8988T (cell line): ENCODE measurements at regions not wholly inside any gene's neighbourhood (a gene's known extent, or its start where the extent isn't known, plus 50 kb on each side); places are given as distances from the start of the nearest gene placed in this dataset.
"Not testable (repeated sequence)": the region's sequence is repeated elsewhere in the genome, so short reads cannot be mapped to it uniquely, and the experiment has no call there.

Experiments
- DNase-seq: peaks from one replicate; pipeline ENCODE4 v3.0.0; 2011

DNA sequence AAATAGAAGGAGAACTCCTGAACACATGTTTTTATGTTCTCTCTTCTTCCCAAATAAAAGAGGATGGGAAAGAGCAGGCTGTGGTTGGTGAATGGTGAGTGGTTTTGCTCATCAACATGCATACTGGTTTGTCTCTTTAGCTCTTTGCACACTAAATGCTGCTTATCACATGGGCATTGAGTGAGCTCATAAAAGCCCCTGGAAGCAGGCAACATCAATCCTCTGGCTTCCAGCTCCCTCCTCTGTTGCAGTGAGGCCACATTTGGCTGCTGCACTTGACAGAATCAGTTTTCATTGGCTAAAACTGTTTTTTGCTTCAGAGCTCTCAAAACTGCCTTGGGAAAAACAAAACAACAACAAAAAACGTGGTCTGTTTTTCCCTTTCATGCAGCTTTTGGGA, 1308.2 kb upstream of the NRXN1 start:
- DNase-seq: no peak

DNA sequence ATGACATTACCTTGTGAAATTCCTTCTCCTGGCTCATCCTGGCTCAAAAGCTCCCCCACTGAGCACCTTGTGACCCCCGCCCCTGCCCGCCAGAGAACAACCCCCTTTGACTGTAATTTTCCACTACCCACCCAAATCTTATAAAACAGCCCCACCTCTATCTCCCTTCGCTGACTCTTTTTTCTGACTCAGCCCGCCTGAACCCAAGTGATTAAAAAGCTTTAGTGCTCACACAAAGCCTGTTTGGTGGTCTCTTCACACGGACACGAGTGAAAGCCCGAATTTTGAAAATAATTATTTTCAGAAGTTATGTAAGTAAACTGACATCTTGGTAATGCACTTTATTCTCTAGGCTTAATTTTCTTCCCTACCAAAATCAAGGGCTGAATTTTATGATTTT, 1305.9 kb upstream of the NRXN1 start:
- not testable (repeated sequence) for DNase-seq

DNA sequence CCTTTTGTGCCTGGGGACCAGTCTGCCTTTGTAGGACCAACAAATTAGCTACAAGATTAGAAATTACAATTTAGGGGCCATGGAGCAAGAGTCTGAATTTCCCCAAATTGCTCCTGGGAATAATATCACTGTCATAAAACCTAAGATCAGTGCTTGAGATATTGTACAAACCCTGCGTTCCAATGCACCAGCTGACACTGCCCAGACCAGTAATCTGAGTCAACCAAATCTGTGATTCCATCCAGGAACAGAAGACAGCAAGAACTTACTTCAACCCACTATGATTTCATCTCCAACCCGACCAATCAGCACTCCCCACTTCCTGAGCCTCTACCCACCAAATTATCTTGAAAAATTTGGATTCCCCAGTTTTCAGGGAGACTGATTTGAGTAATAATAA, 1305.0 kb upstream of the NRXN1 start:
- DNase-seq: no peak

DNA sequence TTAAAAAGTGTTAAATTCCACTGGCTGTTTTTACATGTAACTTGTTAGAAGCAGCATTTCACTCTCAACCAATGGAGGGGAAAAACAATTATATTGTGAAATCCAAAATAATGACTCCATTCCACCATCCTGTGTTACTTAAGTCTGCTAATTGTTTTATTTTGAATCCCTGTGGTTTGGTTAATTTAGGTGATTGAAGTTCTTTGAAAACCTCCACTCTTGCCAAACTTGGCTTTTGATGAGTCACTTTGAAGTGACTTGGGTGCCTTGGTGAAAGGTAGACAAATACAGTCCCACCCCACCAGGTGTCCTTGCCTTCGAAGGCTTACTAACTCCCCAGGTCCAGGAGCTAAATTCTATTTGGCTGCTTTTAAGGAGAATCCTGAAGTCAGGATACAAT, 1303.8 kb upstream of the NRXN1 start:
- no peak for DNase-seq

DNA sequence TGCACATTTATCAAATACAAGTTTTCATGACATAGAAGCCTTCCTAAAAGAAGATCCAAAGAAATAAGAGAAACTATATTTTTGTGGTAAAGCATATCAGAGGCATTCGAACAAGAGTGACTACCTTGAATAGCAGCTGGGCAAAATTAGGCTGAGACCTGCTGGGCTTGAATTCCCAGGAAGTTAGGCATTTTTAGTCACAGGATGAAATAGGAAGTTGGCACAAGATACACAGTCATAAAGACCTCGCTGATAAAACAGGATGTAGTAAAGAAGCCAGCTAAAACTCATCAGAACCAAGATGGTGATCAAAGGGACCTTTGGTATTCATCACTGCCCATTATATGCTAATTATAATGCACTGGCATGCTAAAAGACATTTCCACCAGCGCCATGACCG, 1302.3 kb upstream of the NRXN1 start:
- no peak for DNase-seq

DNA sequence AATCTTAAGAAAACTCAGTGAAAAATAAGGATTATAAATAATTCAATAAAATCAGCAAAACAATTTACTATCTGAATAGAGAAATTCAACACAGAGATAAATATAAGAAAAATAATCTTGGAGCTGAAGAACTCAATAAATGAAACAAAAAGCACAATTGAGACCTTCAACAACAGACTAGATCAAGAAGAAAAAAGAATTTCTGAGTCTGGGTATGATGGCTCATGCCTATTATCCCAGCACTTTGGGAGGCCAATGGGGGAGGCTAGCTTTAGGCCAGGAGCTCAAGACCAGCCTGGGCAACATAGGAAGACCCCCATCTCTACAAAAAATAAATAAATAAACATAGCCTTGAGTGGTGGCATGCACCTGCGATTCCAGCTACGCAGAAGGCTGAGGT, 1295.7 kb upstream of the NRXN1 start:
- no peak for DNase-seq

DNA sequence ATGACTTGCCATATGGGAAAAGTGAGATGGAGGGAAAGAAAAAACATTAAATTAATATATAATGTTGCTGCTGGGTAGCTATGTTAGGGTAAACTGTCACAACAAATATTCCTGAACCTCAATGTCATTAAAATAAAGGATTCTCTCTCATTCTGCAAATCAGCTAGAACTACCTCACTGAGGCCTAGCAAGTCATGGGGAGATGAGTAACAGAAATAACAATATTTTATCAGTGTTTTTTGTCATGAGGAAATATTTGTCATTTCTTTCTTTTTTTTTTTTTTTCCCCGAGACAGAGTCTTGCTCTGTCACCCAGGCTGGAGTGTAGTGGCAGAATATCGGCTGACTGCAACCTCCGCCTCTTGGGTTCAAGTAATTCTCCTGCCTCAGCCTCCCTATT, 1282.3 kb upstream of the NRXN1 start:
- DNase-seq: no peak

DNA sequence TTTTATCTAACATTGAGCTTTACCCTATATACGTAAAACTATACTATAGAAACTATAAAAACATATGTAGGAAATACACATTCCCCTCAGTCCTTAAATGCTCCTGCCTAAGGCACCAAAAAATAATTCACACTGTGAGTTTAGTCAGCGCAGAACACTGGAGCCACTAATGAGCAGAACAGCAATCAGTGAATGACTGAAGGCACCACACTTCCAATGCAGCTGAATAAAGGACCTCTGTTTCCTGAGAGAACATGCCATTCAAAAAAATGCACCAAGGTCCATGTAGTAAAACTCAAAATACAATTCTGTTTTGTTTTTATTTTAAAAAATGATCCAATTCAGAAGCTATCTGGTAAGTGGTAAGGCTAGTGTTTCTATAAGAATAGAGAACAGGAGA, 1280.6 kb upstream of the NRXN1 start:
- DNase-seq: no peak

DNA sequence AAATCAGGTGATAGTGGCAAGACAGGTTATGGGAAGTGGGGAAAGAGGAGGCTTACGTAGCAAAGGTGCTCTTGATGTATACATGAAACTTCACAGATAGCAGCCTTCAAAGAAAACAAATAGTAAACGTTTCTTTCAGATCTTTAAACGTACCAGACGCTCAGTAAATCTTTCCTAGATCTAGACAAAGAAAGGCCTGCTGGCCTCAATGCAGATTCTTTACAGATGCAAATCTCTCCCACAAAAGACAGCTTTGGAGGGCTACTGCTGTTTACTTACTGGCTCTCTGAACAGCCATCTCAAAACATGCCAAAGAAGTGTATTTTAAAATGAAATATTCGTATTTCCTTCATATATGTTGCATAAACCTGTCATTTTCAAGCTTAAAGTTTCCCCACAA, 1279.9 kb upstream of the NRXN1 start:
- DNase-seq: no peak

DNA sequence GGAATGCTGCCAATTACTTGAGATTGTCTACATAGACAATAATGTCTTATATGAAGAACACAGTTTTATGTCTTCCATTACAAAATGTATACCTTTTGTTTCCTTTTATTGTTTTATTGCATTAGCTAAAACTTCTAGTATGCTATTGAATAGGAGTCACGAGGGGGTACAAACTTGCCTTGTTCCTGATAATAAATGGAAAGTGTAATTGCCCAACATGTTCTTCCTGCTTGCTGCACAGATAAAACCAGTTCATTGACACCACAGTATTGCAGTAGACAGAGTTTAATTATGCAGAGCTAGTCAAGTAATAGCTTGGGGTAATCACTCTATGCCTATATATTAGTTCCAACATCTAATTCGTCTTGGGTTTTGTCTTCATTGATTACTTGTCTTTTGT, 1276.2 kb upstream of the NRXN1 start:
- DNase-seq: no peak

DNA sequence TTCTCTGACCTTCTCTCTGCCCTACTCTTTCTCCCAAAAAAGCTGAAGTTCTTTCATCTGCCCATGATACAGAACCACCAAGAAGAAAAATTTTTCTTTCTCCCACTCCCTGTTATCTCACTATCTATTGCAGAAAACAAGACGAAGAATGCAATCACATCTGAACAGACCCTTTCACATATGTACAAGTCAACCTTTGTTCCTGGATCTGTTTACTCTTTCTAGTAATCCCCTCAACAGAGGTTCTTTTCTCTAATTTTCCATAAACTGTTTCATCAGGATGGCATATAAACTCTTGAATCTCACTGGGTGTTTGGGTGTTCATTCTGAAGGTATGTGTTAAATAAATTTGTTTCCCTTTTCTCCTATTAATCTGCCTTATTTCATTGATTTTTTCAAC, 1262.7 kb upstream of the NRXN1 start:
- DNase-seq: no peak

DNA sequence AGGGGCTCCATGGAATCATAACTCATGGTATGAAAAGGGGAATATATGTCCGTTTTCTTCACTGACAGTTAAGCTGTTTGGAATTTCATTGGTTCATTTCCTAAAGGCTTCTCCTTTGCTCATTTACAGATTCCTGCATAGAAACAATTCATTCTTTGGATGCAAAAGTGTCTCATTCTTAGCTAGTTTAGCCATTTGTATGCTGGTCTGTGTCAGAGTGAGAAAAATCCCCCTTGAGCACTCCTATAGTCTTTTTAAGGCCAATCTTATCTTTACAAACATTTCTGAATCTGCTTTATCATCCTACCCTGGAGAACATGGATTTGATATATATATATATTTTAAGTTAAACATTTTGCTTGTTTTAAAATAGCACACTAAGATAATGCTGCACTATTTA, 1260.9 kb upstream of the NRXN1 start:
- no peak for DNase-seq

DNA sequence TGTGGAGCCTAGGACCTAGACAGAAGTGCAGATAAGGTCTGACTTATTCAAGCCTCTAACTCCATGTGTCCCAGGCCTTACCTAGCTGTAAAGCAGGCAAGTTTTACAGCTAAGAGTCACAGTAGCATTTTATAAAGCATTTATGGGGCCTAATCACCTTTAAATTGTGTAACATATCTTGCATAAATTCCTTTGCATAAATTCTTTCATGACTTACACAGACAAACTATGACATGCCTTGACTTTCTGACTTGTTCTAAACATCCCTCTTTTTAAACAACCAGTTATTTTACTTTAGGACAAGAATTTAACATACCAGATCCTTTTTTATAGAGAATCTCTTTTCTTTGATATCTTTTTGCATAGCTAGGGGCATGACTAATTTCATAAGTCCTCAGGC, 1257.8 kb upstream of the NRXN1 start:
- DNase-seq: no peak

DNA sequence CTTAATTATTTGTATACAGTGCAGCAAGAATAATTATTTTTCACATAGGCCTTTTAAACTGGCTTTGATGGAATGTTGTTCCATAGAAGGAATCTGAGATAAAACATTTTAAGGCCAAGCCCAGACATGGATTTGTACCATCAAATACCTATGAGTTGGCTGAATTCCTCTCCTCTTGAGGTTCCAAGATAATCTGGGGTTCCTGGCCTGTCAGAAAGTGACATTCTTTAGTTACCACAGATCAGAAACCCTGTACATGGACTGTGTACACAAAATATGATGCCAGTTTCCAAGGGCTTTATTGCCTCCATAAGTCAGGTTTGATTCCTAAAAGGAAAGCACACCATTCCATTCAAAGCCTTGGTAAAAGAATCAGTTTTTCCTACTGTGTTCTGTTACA, 1256.7 kb upstream of the NRXN1 start:
- no peak for DNase-seq

DNA sequence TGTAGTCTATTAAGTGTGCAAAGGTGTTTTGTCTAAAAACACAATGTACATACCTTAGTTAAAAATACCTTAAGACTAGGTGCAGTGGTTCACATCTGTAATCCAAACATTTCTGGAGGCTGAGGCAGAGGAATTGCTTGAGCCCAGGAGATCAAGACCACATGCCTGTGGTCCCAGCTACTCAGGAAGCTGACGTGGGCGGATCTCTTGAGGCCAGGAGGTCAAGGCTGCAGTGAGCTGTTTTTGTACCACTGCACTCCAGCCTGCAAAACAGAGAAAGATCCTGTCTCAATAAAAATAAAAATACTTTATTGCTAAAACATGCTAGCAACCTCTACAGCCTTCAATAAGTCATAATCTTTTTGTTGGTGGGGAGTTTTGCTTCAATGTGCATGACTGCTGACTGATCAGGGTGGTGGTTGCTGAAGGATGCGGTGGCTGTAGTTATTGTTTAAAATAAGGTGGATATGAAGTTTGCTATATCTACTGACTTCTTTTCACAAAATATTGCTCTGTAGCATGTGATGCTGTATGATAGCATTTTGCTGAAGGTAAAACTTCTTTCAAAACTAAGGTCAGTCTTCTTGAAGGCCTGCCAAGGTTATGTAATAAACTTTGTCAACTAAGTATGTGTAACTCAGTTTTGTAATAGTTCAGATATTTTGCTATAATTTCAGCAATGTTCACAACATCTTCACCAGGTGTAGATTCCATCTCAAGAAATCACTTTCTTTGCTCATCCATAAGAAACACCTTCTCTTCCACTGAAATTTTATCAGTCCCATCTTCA, 1238.0 kb upstream of the NRXN1 start:
- no peak for DNase-seq

DNA sequence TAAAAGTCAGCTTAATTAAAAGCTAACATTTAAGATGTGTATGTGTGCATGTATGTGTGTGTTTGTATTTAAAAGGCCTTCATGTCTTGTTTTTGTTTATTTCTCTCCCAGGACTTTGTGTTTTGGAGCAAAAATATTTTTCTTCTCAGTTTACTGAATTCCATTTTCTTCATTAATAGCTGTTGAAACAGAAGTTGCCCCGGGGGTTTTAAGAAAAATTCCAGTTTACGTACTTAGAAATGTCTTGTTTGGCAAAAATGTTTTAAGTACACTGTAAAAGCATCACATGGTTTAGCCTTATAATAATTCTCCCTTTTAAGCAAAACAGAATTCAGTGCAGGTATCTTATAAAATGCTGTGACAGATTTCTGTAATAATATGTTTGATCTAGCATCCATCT, 1233.0 kb upstream of the NRXN1 start:
- no peak for DNase-seq

DNA sequence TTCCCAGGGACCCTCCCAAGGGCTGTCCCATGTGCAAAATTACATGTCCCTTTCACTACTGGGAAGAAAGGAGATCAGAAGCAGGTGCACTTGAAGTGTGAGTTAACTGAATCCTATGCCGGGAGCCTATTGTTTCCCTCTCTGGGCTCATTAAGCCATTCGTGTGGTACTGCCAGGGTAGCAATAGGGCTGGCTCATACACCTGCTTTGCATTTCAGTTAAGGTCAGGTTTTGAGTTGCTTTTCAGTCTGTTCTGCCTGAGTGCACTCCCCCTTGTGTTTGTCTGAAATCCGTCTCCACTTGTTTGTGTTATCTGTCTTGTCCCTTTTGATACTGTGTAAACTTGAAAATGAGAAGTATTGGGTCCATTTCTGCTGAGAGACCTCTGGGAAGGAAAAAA, 1232.6 kb upstream of the NRXN1 start:
- DNase-seq: no peak

DNA sequence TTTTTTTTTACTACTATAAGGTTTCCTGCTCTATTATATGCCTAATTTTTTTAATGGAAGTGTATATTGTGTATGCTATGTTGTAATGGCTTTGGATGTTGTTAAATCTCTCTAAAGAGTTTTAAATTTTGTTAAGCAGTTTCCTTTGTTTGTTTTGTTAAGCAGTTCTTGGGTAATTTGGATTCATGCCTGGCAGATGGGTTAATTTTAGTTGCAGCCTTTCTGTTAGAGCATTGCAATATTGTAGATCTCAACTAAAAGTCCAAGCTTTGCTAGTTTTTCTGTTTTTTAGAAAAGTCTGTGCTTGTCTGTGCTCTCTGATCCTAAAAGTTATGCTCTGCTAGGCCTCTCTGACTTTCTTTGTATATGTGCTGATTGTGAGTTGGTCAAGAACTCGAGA, 1229.0 kb upstream of the NRXN1 start:
- no peak for DNase-seq

DNA sequence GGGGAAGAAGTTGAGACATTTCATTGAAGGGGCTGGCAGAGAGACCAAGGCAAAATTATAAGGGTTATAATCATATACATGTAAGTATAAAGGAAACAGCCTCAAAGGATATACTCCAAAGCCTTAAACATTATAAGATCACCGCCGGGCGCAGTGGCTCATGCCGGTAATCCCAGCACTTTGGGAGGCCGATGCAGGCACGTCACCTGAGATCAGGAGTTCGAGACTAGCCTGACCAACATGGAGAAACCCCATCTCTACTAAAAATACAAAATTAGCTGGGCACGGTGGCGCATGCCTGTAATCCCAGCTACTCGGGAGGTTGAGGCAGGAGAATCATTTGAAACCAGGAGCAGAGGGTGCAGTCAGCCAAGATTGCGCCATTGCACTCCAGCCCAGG, 1227.0 kb upstream of the NRXN1 start:
- DNase-seq: not testable (repeated sequence)

DNA sequence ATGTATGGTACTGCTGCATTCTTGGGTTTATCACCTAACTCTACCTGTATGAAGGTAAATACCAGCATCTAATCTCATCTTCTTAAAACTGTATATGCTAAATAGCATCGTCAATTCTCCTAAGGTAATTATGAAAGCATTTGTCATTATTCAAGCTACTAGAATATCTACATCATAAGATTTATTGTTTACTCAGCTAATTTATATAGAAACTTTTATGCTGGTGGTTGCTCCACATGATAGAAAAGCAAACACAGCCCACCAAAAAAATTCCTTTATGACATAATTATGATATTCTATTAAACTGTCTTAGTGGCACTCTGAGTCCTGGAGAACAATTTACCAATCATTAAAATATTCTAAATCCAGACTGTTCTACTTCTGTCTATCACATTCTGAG, 1226.1 kb upstream of the NRXN1 start:
- DNase-seq: no peak

DNA sequence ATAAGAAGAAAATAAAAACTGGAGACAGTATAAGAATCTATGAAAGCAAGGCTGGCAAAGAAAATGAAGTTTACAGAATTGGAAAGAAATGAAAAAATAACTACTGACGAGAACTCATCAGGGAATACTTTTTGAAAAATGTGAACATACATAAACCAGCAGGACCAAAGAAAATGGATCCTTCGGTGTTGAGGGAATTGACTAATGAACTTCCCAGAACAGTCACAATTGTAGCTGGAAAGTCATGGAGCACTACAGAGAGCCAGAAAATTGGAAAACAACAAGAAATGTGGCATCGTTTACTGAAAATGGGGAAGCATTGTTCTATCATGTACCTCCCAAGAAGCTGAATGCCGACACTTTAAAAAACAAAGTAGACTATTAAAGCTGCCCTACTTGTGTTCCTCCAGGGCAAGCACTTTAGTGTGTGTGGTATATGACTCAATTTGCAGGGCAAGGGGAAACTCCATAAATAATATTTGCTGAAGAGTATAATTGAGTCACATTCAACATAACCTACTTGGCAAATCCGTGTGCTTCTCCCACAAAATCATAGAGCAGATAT, 1221.6 kb upstream of the NRXN1 start:
- no peak for DNase-seq

DNA sequence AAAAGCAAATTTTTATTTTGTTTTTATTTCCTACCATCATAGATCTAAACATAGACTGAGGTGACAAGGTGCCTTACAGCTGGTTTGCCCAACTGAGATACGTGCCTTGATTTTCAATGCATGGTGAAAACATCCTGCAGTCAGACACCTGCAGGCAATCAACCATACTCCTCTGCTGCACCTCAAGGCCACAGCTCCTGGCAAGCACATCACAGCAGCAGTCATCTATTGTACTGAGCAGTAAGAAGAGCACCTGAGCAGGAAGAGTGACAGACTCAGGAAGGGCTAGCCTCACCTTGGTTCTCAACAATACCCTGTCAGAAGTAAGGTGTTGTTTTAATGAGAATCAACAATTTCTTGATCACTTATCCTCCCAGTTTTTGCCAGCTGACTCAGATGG, 1206.8 kb upstream of the NRXN1 start:
- no peak for DNase-seq

DNA sequence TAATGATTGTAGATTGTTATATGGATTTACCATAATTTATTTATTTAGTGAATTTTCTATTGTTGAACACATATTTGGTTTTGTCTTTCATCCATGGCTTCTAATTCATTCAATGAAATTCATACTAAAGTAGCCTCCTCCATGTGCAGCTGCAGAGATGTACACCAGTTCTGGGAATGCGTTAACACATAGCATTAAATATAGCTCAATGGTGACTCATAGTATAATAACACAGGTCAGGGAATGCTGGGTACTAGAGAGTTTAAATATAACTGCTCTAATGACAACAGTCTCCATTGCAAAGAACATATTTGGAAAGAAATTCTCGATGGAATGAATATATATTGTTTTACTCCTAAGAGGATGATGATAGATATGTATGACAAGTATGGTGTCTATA, 1190.2 kb upstream of the NRXN1 start:
- no peak for DNase-seq

DNA sequence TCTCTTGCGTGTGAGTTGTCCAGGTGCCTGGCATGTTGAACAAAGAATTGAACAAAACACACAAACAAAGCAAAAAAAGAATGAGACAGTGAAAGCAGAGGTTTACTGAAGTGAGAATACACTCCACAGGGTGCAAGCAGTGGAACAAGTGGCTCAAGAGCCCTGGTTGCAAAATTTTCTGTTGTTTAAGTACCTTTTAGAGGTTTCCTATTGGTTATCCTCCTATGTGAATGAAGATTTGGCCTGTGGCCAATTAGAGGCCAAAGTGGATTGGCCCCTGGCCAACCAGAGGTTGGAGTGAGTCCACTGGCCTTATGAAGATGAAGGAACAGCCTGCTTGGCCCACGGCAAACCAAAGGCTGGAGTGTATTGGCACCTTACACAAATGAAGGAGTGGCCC, 1188.5 kb upstream of the NRXN1 start:
- DNase-seq: no peak

DNA sequence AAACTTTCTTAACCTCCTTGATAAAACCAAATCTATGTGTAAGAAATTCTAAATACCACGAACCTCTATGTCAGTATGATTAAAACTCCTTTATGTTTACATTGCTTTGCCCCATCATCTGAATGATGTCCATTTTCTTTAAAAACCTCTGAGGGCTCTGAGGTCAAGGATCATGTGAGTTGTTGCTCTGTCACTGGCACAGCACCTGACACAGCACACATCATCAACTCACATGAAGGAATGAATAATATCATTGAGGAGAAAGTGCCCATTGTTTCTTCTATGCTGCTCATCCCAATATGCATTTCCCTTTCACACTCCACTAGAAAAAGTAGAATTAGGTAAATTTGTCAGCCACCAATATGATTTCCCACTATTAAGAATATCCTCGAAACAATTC, 1178.7 kb upstream of the NRXN1 start:
- DNase-seq: no peak
